GM19467 (cell line): ENCODE measurements at regions not wholly inside any gene's neighbourhood (a gene's known extent, or its start where the extent isn't known, plus 50 kb on each side); places are given as distances from the start of the nearest gene placed in this dataset.
"Not testable (repeated sequence)": the region's sequence is repeated elsewhere in the genome, so short reads cannot be mapped to it uniquely, and the experiment has no call there.

Experiments
- ATAC-seq: cut with Tn5 transposase; IDR thresholded peaks from one replicate; pipeline ENCODE4 v1.9.1; 2021; ENCODE audit warnings: mild to moderate bottlenecking, moderate library complexity; ENCODE audit not compliant: unreplicated experiment

DNA sequence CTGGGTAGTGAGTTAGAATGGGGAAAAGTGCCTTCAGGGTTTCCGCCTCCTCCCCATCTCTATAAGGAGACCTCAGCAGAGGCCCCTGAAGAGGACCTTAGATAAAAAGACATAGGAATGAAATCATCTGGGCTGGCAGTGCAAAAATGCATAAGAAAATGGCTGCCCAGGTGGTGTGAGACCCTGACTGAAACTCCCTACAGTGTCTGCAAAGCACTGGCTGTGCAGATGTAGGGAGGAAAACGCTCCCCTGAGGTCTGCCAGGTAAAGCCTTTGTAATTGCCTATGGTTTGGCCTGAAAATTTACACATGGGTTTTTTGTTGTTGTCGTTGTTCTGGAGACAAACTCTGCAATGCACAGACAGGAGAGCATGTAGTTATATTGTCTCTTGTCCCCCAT is 128.1 kb upstream of the VWC2 start:
- ATAC-seq, result no peak

DNA sequence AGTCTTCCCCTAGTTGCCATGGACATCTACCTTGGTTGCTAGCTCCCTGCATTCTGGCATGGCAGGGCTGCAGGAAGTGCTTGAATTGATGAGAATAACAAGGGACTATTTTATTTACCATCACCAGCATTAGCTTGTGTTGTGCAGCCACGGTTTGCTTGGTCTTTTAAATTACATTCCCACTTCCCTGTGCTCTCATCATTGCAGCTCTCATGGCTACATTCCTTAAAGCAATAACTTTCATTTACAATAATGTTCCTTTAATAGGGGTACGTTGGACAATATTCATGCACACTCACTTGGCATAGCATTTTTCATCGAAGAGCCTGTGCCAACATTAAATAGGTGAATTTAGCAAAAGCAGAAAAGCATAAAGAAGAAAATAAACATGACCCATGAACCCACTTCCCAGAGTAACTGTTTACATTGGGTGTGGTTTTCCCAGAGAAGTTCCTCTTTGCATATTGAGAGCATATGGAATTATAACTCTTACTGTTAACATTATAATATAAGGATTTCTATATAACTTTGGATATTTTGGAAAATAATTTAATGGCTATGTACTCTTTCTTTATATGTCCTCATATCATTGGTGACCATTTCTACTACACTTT is 113.2 kb upstream of the VWC2 start:
- no peak for ATAC-seq

DNA sequence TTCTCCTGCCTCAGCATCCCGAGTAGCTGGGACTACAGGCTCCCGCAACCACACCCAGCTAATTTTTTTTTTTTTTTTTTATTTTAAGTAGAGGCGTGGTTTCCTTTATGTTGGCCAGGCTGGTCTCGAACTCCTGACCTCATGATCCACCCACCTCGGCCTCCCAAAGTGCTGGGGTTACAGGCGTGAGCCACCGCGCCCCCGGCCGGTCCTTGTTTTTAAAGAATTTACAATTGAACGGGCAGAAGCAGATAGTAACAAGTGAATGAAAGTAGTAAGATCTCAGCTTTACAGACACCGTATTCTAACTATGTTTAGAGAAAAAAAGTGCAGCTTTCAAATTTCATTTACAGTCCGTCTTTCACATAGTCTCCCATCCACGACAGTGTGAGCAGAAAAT is 112.5 kb upstream of the VWC2 start:
- no peak for ATAC-seq

- ATAC-seq, result not testable (repeated sequence)
Observed at GRCh38 chr7:49665963-49666362, 107.5 kb upstream of the VWC2 start.

- no peak for ATAC-seq
Observed at GRCh38 chr7:49666764-49667163, 106.7 kb upstream of the VWC2 start.

GRCh38 chr7:49669285-49669684 is 104.2 kb upstream of the VWC2 start:
- ATAC-seq, result no peak

DNA sequence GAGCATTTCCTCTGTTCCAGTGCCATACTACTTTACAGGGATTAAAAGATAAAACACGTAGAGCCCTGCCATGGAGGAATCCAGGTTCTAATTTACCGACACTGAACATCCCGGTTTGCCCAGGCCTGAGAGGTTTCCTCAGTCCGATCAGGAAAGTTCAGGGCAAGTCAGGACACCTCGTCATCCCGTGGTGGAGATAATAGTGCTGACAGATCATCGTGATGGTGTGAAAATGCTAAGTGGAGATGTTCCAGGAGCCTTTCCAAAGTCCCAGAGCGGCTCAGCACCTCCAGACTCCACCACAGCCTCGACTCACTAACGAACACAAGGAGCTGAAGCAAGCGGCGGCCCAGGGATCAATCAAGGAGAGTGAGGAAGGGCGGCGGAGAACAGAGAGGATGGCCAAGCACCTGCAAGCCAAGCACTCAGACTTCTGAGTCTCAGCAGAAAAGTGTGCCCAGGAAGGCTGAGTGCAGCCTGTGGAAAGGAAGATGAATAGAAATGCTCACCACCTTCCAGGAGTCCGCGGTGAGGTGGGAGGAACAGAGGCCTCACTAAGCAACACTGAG is 103.7 kb upstream of the VWC2 start:
- no peak for ATAC-seq

- no peak for ATAC-seq
Observed at GRCh38 chr7:49670991-49671390, 102.4 kb upstream of the VWC2 start.

DNA sequence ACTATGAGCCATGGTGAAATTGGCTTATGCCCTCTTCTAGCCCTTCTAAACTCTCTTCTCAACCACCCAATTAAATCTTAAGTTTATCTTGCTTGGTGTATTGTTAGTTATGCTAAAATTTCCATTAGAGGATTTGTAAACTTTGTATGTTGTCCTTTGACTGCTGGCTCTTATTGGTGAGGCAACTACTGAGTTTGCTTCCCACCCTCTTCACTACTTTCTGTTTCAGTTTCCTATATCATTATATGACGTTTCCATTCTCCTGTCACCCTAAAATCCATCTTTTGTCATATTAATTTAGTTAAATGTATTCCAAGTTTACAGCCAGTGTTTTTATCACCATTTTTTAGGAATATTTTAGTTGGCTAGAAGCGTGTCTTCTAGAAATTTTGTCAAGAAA is 80.9 kb upstream of the VWC2 start:
- ATAC-seq, result no peak

DNA sequence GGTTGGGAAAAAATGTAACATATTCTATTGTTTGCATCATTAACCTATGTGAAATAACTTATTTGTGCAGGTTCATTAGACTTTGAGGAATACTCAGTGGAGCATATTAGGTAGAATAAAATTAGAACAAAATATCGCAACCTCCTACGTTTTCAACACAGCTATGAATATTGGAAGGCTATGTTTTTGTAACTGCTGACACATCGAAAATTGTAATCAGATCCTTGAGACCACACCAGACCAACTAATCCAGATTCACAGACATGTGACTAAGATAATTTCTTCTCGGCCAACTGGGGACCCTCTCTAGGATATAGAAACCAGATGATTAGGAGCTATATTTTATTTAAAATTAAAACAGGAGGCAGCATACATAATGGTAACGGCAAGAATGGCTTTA is 77.5 kb upstream of the VWC2 start:
- no peak for ATAC-seq

- no peak for ATAC-seq
Observed at GRCh38 chr7:49700841-49701240, 72.6 kb upstream of the VWC2 start.

- no peak for ATAC-seq
Observed at GRCh38 chr7:49702099-49702498, 71.3 kb upstream of the VWC2 start.

DNA sequence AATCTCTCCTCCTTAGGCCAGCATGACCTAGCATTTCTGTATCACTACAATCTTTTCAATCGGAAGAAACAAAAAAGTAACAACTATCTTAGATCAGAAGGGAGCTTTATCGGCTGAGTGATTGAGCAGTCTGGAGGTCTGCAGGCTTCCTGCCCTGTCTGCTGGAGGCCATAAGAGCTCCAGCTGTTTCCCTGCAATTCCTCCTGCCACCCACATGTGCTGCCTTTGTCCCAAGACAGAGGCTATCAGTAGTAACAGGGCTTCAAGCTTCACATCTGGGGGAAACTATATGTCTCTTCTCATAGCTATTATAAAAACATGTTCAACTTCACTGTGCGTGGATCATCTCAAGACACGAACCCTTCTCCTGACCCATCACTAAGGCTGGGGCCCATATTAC is 70.1 kb upstream of the VWC2 start:
- no peak for ATAC-seq

DNA sequence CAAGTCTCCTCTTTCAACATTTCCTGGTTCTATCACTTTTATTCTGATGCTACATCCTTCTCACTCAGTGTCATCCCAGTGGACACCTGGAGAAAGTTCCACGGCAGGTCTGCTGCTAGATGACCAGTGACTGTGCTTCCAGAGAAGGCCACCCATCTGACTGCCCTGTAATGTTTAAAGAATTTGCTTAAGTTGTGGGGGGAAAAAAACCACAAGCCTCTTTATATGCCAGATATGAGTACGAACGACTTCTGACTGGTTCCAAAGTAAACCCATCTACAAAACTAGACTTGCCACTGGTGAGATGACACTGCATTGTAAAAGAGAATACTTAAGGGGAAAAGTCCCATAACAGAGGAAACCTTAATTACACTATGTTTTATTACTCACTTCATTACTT is 69.6 kb upstream of the VWC2 start:
- no peak for ATAC-seq

DNA sequence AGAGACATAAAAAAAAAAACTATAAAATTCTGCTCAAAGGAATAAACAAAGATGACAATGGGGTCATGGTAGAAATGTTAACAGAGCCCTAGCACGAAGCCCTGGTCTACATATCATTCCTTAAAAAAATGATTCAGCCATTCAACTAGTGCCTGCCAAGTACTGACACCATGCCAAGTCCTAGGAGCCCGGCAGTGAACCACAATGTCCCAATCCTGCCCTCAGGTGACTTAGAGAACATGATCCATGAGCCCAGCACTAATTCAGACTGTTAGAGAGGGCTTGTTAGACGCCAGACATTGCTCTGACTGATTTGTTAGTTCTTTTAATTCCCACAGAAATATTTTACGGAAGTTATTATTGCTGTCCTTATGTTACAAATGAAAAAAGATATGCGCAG is 67.3 kb upstream of the VWC2 start:
- no peak for ATAC-seq

DNA sequence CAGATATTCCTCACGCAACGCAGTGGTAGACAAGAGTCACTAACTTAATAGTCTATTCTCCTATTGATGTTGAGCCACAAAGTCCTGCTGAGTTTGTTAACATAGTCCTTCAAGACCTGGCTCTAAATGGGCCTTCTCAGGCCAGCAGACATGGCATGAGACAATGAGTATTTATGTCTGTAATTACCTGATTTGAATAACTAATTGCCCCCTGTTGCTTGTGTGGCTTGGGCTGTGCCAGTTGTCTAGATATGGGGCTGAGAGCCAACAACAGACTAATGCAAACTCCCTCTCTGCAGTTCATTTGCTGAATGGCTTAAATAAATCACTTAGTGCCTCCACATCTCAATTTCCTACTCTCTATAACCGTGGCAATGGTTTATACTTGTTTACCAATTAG is 65.5 kb upstream of the VWC2 start:
- no peak for ATAC-seq

DNA sequence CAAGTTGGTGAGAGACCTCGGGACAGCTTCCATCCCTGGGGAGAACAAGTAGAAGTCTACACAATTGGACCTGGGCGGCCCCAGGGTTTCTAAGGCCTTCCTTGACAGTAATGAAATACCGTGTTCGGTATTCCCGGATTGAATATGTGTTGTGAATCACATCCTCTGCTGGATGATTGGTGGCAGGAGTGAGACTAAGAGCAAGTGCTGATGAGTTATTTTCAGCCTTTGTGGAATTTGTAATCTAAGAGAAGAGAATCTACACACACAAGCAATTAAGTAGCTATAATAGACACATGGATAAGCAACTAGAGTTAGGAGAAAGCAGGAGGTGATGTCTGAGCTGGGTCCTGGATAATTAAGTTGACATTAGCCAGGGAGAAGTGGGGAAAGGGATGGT is 64.8 kb upstream of the VWC2 start:
- ATAC-seq, result no peak

DNA sequence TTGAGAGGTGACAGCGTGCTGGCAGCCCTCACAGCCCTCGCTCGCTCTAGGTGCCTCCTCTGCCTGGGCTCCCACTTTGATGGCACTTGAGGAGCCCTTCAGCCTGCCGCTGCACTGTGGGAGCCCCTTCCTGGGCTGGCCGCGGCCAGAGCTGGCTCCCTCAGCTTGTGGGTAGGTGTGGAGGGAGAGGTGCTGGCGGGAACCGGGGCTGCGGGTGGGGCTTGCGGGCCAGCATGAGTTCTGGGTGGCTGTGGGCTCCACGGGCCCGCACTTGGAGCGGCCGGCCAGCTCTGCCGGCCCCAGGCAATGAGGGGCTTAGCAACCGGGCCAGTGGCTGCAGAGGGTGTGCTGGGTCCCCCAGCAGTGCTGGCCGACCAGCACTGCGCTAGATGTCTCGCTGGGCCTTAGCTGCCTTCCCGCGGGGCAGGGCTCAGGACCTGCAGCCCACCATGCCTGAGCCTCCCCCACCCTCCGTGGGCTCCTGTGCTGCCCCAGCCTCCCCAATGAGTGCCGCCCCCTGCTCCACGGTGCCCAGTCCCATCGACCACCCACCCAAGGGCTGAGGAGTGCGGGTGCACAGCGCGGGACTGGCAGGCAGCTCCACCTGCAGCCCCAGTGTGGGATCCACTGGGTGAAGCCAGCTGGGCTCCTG is 62.2 kb upstream of the VWC2 start:
- not testable (repeated sequence) for ATAC-seq

- no peak for ATAC-seq
Observed at GRCh38 chr7:49714182-49714581, 59.3 kb upstream of the VWC2 start.

DNA sequence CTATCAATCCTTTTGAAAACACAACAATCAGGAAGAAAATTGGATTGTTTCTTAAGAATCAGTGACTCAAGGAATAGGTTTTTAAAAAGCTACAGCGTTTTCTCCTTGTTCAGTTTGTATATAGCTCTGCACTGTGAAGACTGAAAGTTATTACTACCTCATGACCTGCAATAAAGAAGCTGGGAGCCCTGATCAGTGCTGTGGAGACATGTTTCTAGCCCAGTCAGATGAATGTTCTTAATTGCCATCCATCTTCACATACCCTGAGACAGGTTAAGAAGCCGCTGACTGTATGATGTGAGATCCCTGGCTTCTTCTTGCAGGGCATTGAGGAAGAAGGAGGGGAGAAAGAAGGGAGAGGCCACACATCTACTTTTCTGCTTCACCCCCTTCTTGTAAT is 58.0 kb upstream of the VWC2 start:
- no peak for ATAC-seq

DNA sequence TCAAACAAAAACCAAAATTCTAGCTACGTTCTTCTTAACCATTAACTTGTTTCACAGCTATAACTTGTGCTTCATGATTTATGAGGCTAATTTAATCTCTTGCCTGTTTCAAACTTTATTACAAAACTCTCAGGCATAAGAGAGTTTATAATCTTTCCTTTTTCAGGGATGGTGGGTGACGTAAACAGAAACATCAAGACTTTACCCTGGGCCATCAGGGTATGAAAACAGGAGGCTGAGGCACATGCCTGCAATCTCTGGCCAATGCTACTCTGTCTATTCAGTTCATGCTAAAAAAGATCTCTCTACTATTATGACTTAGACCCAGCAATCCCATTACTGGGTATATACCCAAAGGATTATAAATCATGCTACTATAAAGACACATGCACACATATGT is 55.9 kb upstream of the VWC2 start:
- no peak for ATAC-seq

DNA sequence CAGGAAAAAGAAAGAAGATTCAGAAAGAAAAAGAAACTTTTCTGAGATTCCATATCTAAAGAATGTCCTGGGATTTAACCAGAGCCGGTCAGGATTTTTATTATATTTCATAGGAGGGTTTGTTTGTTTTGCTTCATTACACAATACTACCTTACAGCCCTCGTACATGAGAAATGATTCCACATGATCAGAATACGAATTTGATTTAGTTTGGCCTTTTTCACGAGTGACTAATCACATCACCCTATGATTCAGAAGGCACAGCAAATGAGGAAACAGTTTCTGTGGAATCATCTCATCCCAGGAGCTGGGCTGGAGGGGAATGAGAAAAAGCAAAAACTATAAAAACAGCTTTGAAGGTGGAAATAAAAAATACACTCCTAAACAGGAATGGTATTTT is 54.7 kb upstream of the VWC2 start:
- ATAC-seq, result no peak

GRCh38 chr7:49721441-49721840 is 52.0 kb upstream of the VWC2 start:
- no peak for ATAC-seq
